ENCODE measurements at regions not wholly inside any gene's neighbourhood (a gene's known extent, or its start where the extent isn't known, plus 50 kb on each side); places are given as distances from the start of the nearest gene placed in this dataset.
A peak's percentile ranks its signal among the peaks of the same experiment; 100 is the strongest.
"Not testable (repeated sequence)": the region's sequence is repeated elsewhere in the genome, so short reads cannot be mapped to it uniquely, and the experiment has no call there.

DNA sequence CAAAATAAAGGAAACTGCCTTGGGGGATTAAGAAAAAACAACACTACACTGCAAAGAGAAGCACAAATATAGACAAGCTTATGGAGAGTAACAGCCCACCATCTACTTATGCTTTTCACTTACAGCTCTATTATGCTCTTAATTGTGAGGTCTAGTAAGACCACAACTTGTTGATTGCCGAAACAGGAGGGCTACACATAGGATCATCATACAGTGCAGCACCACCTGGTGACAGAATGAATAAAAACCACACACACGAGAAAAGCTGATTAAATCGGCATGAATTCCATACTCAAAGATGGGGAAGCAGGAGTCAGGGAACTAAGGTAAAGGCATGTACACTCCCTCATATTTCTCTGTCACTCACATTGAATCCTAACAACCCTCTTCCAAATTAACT, 259.2 kb downstream of the IKZF2 start:
- H3K36me3 ChIP-seq (ENCODE audit: low read depth): no peaks in the 10 kb centered on the region
- H3K9me3 ChIP-seq: no peaks in the 10 kb centered on the region
- intact Hi-C loops (cut with DNase I, micrococcal nuclease): no loop called here
- DNase-seq: peak in 1 of 3 donors; percentile 23
- no peaks in the 10 kb centered on the region for H3K4me1 ChIP-seq (ENCODE audit: low read depth)
- ATAC-seq: no peak
- no peak for TF ChIP-seq CTCF (IDR thresholded peaks at IDR 0.05)
- no peak overlapping the region for H3K4me3 ChIP-seq

- H3K4me3 ChIP-seq: no peak overlapping the region
- no peak for TF ChIP-seq CTCF (IDR thresholded peaks at IDR 0.05)
- no peaks in the 10 kb centered on the region for H3K9me3 ChIP-seq
- no peak for DNase-seq
- ATAC-seq: no peak
- no peaks in the 10 kb centered on the region for H3K36me3 ChIP-seq (ENCODE audit: low read depth)
- intact Hi-C loops (cut with DNase I, micrococcal nuclease): no loop called here
- no peaks in the 10 kb centered on the region for H3K4me1 ChIP-seq (ENCODE audit: low read depth)
Observed at GRCh38 chr2:212891580-212891979, 259.8 kb downstream of the IKZF2 start.

- peak; percentile 81 for ATAC-seq
- intact Hi-C loops (cut with DNase I, micrococcal nuclease): no loop called here
- no peak for TF ChIP-seq CTCF (IDR thresholded peaks at IDR 0.05)
- no peak for DNase-seq
- Histone ChIP-seq H3K9me3 (no peaks in the 10 kb centered on the region), H3K4me3 (no peak overlapping the region), H3K36me3 (ENCODE audit: low read depth) (no peaks in the 10 kb centered on the region), H3K4me1 (ENCODE audit: low read depth) (no peaks in the 10 kb centered on the region)
Observed at GRCh38 chr2:212882626-212883025, 268.8 kb downstream of the IKZF2 start.

GRCh38 chr2:212876556-212876955, 274.9 kb downstream of the IKZF2 start:
- intact Hi-C loops (cut with DNase I, micrococcal nuclease); H3K36me3 ChIP-seq (ENCODE audit: low read depth); DNase-seq; ATAC-seq; H3K4me1 ChIP-seq (ENCODE audit: low read depth); H3K4me3 ChIP-seq; H3K9me3 ChIP-seq: not testable (repeated sequence)

DNA sequence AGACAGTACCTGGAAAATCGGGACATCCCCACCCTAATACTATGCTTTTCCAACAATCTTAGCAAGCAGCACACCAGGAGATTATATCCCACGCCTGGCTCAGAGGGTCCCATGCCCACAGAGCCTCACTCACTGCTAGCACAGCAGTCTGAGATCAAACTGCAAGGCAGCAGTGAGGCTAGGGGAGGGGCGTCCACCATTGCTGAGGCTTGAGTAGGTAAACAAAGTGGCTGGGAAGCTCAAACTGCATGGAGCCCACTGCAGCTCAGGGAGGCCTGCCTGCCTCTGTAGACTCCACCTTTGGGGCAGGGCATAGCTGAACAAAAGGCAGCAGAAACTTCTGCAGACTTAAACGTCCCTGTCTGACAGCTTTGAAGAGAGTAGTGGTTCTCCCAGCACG, 275.5 kb downstream of the IKZF2 start:
- H3K4me3 ChIP-seq; intact Hi-C loops (cut with DNase I, micrococcal nuclease); H3K9me3 ChIP-seq; ATAC-seq; H3K4me1 ChIP-seq (ENCODE audit: low read depth); DNase-seq; H3K36me3 ChIP-seq (ENCODE audit: low read depth): not testable (repeated sequence)

- H3K9me3 ChIP-seq: no peaks in the 10 kb centered on the region
- intact Hi-C loops (cut with DNase I, micrococcal nuclease): no loop called here
- no peak overlapping the region for H3K4me3 ChIP-seq
- DNase-seq: no peak
- TF ChIP-seq CTCF (IDR thresholded peaks at IDR 0.05): no peak
- no peak for ATAC-seq
- no peaks in the 10 kb centered on the region for H3K36me3 ChIP-seq (ENCODE audit: low read depth)
- no peaks in the 10 kb centered on the region for H3K4me1 ChIP-seq (ENCODE audit: low read depth)
Observed at GRCh38 chr2:212873256-212873655, 278.2 kb downstream of the IKZF2 start.

GRCh38 chr2:212871597-212871996, 279.8 kb downstream of the IKZF2 start:
- intact Hi-C loops (cut with DNase I, micrococcal nuclease): no loop called here
- no peak for TF ChIP-seq CTCF (IDR thresholded peaks at IDR 0.05)
- ATAC-seq: no peak
- no peak overlapping the region for H3K4me3 ChIP-seq
- H3K36me3 ChIP-seq (ENCODE audit: low read depth): no peaks in the 10 kb centered on the region
- DNase-seq: no peak
- peaks cover 2% of the 10 kb centered on the region for H3K9me3 ChIP-seq
- no peaks in the 10 kb centered on the region for H3K4me1 ChIP-seq (ENCODE audit: low read depth)
